Lower leg skin (tissue), 4 donors: ENCODE measurements at regions not wholly inside any gene's neighbourhood (a gene's known extent, or its start where the extent isn't known, plus 50 kb on each side); places are given as distances from the start of the nearest gene placed in this dataset.

Experiments
- DNase-seq, 2 donors: peaks; one replicate each; pipeline ENCODE4 v3.0.0-alpha.2; 2019; ENCODE audit warnings: low spot score in 2 of 2
- H3K4me3 ChIP-seq: fragments of 200-600 bp; sonication (generic); 2 replicates; pipeline ENCODE4 v1.5.1; 2017; ENCODE audit warnings: mild to moderate bottlenecking, low read depth; ENCODE audit not compliant: poor library complexity, severe bottlenecking
- POLR2A ChIP-seq, 2 donors: fragments of 450-650 bp; IDR thresholded peaks; one replicate each; pipeline ENCODE4 v1.6.1; 2016 to 2017; ENCODE audit warnings: antibody characterized with exemption in 2 of 2, mild to moderate bottlenecking in 1 of 2, moderate library complexity in 1 of 2
- WGBS, 2 donors: methylation state at CpG; one replicate each; pipeline ENCODE4 v1.1.5; 2018; 5-methylcytosine and 5-hydroxymethylcytosine counted together
- intact Hi-C: fragments of 100-400 bp; cut with DNase I; formaldehyde crosslinking; loops from one replicate; pipeline ENCODE4 v1.15.0; 2023; ENCODE audit warnings: low total_unique reads
- TF ChIP-seq, protein P1 (sequence below), 3 donors: fragments of 450-650 bp; IDR thresholded peaks; one replicate each; pipeline ENCODE4 v1.5.1; 2016; ENCODE audit warnings: antibody characterized with exemption in 3 of 3, mild to moderate bottlenecking in 3 of 3, moderate library complexity in 2 of 3

DNA sequence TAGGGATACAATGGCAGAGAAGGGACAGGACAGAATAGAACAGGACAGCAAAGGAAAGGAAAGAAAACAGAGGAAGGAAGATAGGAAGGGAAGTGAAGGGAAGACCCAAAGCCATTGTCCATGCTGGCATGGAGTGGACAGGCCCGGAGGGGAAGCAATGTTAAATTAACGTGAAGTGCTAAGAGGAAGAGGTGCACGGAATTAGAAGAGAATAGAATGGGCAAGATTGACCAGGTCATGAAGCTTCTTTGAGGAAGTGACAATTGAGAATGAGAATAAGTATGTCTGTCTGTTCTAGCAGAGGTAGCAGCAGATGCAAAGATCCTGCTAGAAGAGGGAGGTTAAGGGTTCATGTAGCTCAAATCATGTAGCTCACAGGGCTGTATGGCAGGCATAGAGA lies 117.2 kb downstream of the MAF start:
- no peak overlapping the region for H3K4me3 ChIP-seq
- WGBS, 2 donors = 66 to 80% methylated on average over 3 of the region's 3 CpGs
- DNase-seq = no peak
- TF ChIP-seq, protein P1, sequence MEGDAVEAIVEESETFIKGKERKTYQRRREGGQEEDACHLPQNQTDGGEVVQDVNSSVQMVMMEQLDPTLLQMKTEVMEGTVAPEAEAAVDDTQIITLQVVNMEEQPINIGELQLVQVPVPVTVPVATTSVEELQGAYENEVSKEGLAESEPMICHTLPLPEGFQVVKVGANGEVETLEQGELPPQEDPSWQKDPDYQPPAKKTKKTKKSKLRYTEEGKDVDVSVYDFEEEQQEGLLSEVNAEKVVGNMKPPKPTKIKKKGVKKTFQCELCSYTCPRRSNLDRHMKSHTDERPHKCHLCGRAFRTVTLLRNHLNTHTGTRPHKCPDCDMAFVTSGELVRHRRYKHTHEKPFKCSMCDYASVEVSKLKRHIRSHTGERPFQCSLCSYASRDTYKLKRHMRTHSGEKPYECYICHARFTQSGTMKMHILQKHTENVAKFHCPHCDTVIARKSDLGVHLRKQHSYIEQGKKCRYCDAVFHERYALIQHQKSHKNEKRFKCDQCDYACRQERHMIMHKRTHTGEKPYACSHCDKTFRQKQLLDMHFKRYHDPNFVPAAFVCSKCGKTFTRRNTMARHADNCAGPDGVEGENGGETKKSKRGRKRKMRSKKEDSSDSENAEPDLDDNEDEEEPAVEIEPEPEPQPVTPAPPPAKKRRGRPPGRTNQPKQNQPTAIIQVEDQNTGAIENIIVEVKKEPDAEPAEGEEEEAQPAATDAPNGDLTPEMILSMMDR (IDR thresholded peaks at IDR 0.05) = no peak
- intact Hi-C loops = no loop called here

DNA sequence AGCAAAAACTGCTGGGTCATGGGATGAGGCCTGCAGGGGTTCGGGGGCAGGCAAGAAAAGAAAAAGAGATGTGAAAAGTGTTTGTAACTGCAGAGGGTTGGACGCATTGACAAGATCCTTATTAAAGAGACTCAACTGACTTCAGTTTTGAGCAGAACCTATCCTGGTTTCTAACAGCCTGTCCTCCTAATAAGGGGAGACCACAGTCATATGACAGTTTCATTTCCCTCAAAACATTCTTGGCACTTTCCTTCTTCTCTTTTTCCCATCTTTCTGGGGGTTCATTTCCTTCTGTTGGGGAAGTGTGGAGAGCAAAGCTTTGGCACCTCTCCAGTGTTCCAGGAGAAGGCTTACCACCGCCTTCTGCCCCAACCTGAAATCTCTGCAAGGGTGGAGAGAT lies 118.5 kb downstream of the MAF start:
- TF ChIP-seq POLR2A (IDR thresholded peaks at IDR 0.05) = no peak
- TF ChIP-seq, protein P1 (IDR thresholded peaks at IDR 0.05) = no peak
- no peak for DNase-seq
- H3K4me3 ChIP-seq = no peak overlapping the region
- 65 to 69% methylated on average over 2 to 3 of the region's 3 CpGs for WGBS, 2 donors
- intact Hi-C loops = no loop called here

DNA sequence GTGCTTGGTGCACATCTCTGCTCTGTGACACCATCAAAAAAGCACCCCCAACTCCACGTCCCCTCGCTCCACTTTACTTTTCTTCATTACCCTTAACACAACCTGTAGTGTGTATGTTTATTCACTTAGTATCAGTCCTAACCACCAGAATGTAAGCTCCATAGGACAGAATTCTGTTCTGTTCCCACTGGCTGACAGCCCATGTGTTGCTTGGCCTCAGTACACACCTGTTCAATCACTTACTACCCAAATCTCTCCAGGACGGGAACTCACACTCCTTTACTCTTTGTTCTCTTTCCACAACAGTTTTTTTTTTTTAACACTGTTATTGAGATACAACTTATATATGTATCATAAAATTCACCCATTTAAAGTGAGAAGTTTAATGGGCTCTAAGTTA lies 119.6 kb downstream of the MAF start:
- 91 to 98% methylated on average over 3 of the region's 3 CpGs for WGBS, 2 donors
- no peak overlapping the region for H3K4me3 ChIP-seq
- intact Hi-C loops = no loop called here
- no peak for DNase-seq
- no peak for TF ChIP-seq POLR2A (IDR thresholded peaks at IDR 0.05)
- TF ChIP-seq, protein P1 (IDR thresholded peaks at IDR 0.05) = no peak

DNA sequence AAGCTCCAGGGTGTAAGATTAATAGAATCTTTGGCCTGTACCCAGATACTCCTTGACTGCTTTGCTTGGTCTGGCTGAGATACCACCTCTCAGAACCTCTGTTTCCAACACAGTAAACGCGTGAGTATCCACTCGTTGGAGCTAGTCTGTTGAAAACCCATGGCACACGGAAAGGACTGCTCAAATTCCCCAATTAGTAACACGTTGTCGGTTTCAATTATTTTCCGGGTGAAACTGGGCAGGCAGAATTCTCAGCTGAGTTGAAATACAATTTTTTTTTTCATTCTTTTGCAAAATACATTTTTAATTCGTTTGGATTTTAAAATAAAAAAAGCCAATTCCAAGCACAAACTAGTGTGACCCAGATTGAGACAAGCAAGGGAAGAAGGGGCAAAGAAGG lies 120.5 kb downstream of the MAF start:
- DNase-seq = no peak
- TF ChIP-seq, protein P1 (IDR thresholded peaks at IDR 0.05) = no peak
- no peak for TF ChIP-seq POLR2A (IDR thresholded peaks at IDR 0.05)
- intact Hi-C loops = no loop called here
- WGBS, 2 donors = 64 to 69% methylated on average over 8 of the region's 8 CpGs
- H3K4me3 ChIP-seq = no peak overlapping the region

DNA sequence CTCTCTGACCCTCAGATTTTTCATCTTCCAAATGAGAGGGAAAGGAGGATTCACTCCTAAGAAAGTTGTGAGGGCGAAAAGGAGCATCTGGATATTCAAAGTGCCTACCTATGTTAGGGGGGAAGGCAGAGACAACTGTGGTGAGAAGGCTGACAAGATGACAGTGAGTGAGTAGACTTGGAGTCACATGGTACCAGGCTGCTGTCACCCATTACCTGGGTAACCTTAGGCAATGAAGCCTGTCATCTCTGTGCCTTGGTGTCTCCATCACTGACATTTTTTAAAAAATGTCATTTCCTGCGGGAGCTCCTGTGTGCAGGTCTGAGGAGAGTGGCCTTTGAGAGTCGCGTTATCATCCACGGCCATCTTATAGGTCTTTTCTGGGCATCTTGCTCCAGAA lies 124.0 kb downstream of the MAF start:
- no peak for DNase-seq
- WGBS, 2 donors = 93 to 95% methylated on average over 5 of the region's 5 CpGs
- H3K4me3 ChIP-seq = no peak overlapping the region
- TF ChIP-seq, protein P1 (IDR thresholded peaks at IDR 0.05) = no peak
- no peak for TF ChIP-seq POLR2A (IDR thresholded peaks at IDR 0.05)
- intact Hi-C loops = no loop called here

DNA sequence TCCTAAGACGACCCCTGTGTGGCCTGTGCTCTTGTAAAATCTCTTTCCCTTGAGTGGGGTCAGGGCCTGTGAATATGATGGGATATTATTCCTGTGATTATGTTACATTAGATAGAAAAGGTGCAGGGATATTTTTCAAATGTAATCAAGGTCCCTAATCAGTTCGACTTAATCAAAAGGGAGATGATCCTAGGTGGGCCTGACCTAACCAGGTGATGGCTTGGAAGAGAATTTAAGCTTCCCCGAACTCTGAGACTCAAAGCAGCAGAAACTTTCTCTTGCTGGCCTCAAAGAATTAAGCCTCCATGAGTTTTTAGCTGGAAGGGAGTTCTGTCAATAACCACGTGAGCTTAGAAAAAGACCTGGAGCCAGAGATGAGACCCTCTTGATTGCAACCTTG lies 124.7 kb downstream of the MAF start:
- 89 to 97% methylated on average over 4 of the region's 4 CpGs for WGBS, 2 donors
- intact Hi-C loops = no loop called here
- TF ChIP-seq POLR2A (IDR thresholded peaks at IDR 0.05) = no peak
- TF ChIP-seq, protein P1 (IDR thresholded peaks at IDR 0.05) = no peak
- DNase-seq = no peak
- no peak overlapping the region for H3K4me3 ChIP-seq
